ENCODE measurements at regions not wholly inside any gene's neighbourhood (a gene's known extent, or its start where the extent isn't known, plus 50 kb on each side); places are given as distances from the start of the nearest gene placed in this dataset.

GRCh38 chr16:19939553-19939952, 54.9 kb upstream of the GPRC5B start:
- TF ChIP-seq CTCF (IDR thresholded peaks at IDR 0.05; ENCODE audit: borderline replicate concordance, insufficient read depth, low read depth, low read length) = no peak
- no peak overlapping the region for H3K4me3 ChIP-seq (ENCODE audit: low read depth, low read length)

DNA sequence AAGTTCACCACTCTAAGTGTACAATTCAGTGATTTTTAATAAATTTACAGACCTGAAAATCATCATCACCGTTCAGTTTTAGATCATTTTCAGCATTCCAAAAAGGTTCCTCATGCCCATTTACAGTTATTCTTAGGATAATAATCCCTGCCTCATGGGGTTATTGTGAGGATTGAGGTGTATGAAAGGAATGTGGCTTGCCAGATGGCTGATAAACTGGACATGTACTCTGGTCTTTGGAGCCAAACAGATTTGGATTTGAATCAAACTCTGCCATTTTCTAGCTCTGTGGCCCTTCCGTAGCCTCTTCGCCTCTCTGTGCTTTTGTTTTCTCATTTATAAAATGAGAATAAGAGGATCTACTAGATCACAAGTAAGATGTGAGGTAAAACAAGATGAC, 53.9 kb upstream of the GPRC5B start:
- TF ChIP-seq CTCF (IDR thresholded peaks at IDR 0.05; ENCODE audit: borderline replicate concordance, insufficient read depth, low read depth, low read length) = no peak
- no peak overlapping the region for H3K4me3 ChIP-seq (ENCODE audit: low read depth, low read length)

DNA sequence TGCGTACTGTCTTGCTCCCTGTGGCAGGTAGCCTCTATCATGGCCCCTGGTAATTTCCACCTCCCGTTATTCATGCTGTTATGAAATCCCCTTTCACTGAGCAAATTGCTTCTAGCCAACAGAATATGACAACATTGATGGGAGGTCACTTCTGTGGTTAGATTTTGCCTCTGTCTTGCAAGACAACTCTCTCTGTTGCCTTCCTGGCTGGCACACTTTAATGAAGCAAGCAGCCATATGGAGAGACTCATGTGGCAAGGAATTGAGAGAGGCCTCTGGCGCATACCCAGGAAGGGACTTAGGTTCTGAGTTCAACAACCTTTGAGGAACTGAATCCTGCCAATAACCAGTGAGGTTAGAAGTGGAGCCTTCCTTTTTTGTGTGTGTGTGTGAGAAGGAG, 51.8 kb upstream of the GPRC5B start:
- no peak overlapping the region for H3K4me3 ChIP-seq (ENCODE audit: low read depth, low read length)
- TF ChIP-seq CTCF (IDR thresholded peaks at IDR 0.05; ENCODE audit: borderline replicate concordance, insufficient read depth, low read depth, low read length) = no peak

DNA sequence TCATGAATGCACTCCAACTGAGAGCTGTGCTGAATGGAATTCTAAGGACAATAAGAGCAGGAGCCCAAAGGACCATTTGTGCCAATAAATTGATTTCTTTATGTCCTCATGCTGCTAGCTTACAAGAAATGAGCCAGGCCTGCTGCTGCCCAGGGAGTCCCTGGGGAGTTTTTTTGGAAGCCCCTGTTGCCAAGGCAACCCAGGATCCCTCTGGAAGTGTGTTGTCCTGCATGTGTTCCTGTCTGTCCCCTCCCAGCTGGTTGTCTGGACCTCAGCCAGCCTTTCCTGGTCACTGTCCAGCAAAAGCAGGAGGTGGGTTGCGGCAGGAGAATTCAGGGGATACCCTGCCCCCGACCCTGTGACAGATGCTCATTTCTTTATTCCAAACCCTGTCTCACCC, 51.0 kb upstream of the GPRC5B start:
- no peak for TF ChIP-seq CTCF (IDR thresholded peaks at IDR 0.05; ENCODE audit: borderline replicate concordance, insufficient read depth, low read depth, low read length)
- no peak overlapping the region for H3K4me3 ChIP-seq (ENCODE audit: low read depth, low read length)

Measured in GM12875 (cell line).